ENCODE measurements at regions not wholly inside any gene's neighbourhood (a gene's known extent, or its start where the extent isn't known, plus 50 kb on each side); places are given as distances from the start of the nearest gene placed in this dataset.

GRCh38 chr5:28548856-28549255 is 1510.5 kb upstream of the CDH9 start:
- DNase-seq (ENCODE audit: low read depth) = no peak
- TF ChIP-seq CTCF (IDR thresholded peaks at IDR 0.05; ENCODE audit: control insufficient read depth, insufficient read depth, low read depth, low read length, missing control alignments) = no peak
- H3K4me3 ChIP-seq (ENCODE audit: control insufficient read depth, low read depth, low read length) = no peak overlapping the region

GRCh38 chr5:28544501-28544900 is 1506.1 kb upstream of the CDH9 start:
- no peak overlapping the region for H3K4me3 ChIP-seq (ENCODE audit: control insufficient read depth, low read depth, low read length)
- DNase-seq (ENCODE audit: low read depth) = no peak
- TF ChIP-seq CTCF (IDR thresholded peaks at IDR 0.05; ENCODE audit: control insufficient read depth, insufficient read depth, low read depth, low read length, missing control alignments) = no peak

GRCh38 chr5:28543473-28544098 is 1505.2 kb upstream of the CDH9 start:
- H3K4me3 ChIP-seq (ENCODE audit: control insufficient read depth, low read depth, low read length) = no peak overlapping the region
- DNase-seq (ENCODE audit: low read depth) = no peak
- TF ChIP-seq CTCF (IDR thresholded peaks at IDR 0.05; ENCODE audit: control insufficient read depth, insufficient read depth, low read depth, low read length, missing control alignments) = no peak

GRCh38 chr5:28542987-28543386 is 1504.6 kb upstream of the CDH9 start:
- no peak for TF ChIP-seq CTCF (IDR thresholded peaks at IDR 0.05; ENCODE audit: control insufficient read depth, insufficient read depth, low read depth, low read length, missing control alignments)
- no peak for DNase-seq (ENCODE audit: low read depth)
- no peak overlapping the region for H3K4me3 ChIP-seq (ENCODE audit: control insufficient read depth, low read depth, low read length)

- H3K4me3 ChIP-seq (ENCODE audit: control insufficient read depth, low read depth, low read length) = no peak overlapping the region
- DNase-seq (ENCODE audit: low read depth) = no peak
- no peak for TF ChIP-seq CTCF (IDR thresholded peaks at IDR 0.05; ENCODE audit: control insufficient read depth, insufficient read depth, low read depth, low read length, missing control alignments)
Measured at GRCh38 chr5:28523888-28524635, 1485.7 kb upstream of the CDH9 start.

GRCh38 chr5:28523416-28523815 is 1485.0 kb upstream of the CDH9 start:
- TF ChIP-seq CTCF (IDR thresholded peaks at IDR 0.05; ENCODE audit: control insufficient read depth, insufficient read depth, low read depth, low read length, missing control alignments) = no peak
- no peak for DNase-seq (ENCODE audit: low read depth)
- H3K4me3 ChIP-seq (ENCODE audit: control insufficient read depth, low read depth, low read length) = no peak overlapping the region

Data from AG09309 (cell line).